PFSK-1 (cell line): ENCODE measurements at regions not wholly inside any gene's neighbourhood (a gene's known extent, or its start where the extent isn't known, plus 50 kb on each side); places are given as distances from the start of the nearest gene placed in this dataset.

ENCODE experiments used
- FOXP2 ChIP-seq: optimal IDR thresholded peaks from 2 replicates; pipeline ENCODE3; 2011; ENCODE audit warnings: borderline replicate concordance, control low read depth, inconsistent platforms; ENCODE audit not compliant: insufficient read depth; ENCODE audit errors: extremely low read length, extremely low read depth
- POLR2AphosphoS5 ChIP-seq: IDR thresholded peaks from 2 replicates; pipeline ENCODE4 v1.6.1; 2012; ENCODE audit warnings: low read depth, mild to moderate bottlenecking, control low read depth, low read length, moderate library complexity
- REST ChIP-seq, 2 experiments: IDR thresholded peaks; 2 replicates each; pipeline versions ENCODE4 v1.6.1 to v1.8.0; 2011 to 2012; ENCODE audit warnings: low read depth in 2 of 2, low read length in 2 of 2, control low read depth in 1 of 2, inconsistent platforms in 1 of 2, mild to moderate bottlenecking in 1 of 2, moderate library complexity in 1 of 2; ENCODE audit not compliant: insufficient read depth in 1 of 2
- SIN3A ChIP-seq: IDR thresholded peaks from 2 replicates; pipeline ENCODE4 v1.6.1; 2012; ENCODE audit warnings: mild to moderate bottlenecking, low read length, moderate library complexity, borderline replicate concordance; ENCODE audit not compliant: insufficient read depth
- TAF1 ChIP-seq: IDR thresholded peaks from 2 replicates; pipeline ENCODE4 v1.6.1; 2012; ENCODE audit warnings: low read length, control low read depth, borderline replicate concordance; ENCODE audit not compliant: insufficient read depth

GRCh38 chr11:128297091-128297651 lies 290.2 kb downstream of the ETS1 start:
- TF ChIP-seq SIN3A (no peak), TAF1 (no peak), POLR2AphosphoS5 (no peak), REST (IDR thresholded peaks at IDR 0.05; ENCODE audit: insufficient read depth in 1 of 2, low read depth in 2 of 2, low read length in 2 of 2) (no peak), FOXP2 (no peak)

- TF ChIP-seq POLR2AphosphoS5: no peak
- no peak for TF ChIP-seq FOXP2
- no peak for TF ChIP-seq SIN3A
- TF ChIP-seq TAF1: no peak
- TF ChIP-seq REST (IDR thresholded peaks at IDR 0.05; ENCODE audit: insufficient read depth in 1 of 2, low read depth in 2 of 2, low read length in 2 of 2): no peak
Measured at GRCh38 chr11:128294671-128295050, 292.7 kb downstream of the ETS1 start.

- TF ChIP-seq FOXP2 (peak; percentile 34), SIN3A (peak; percentile 27; the same call in 1 of the 2 replicates), POLR2AphosphoS5 (no peak), TAF1 (no peak)
Measured at GRCh38 chr11:128294001-128294670, 293.2 kb downstream of the ETS1 start.

- no peak for TF ChIP-seq SIN3A
- no peak for TF ChIP-seq POLR2AphosphoS5
- TF ChIP-seq FOXP2: no peak
- no peak for TF ChIP-seq TAF1
- TF ChIP-seq REST (IDR thresholded peaks at IDR 0.05; ENCODE audit: insufficient read depth in 1 of 2, low read depth in 2 of 2, low read length in 2 of 2): no peak
Measured at GRCh38 chr11:128291835-128292234, 295.5 kb downstream of the ETS1 start.

GRCh38 chr11:128291007-128291406 lies 296.4 kb downstream of the ETS1 start:
- TF ChIP-seq REST (IDR thresholded peaks at IDR 0.05; ENCODE audit: insufficient read depth in 1 of 2, low read depth in 2 of 2, low read length in 2 of 2): no peak
- TF ChIP-seq SIN3A: peak; percentile 26; the same call in 1 of the 2 replicates
- no peak for TF ChIP-seq FOXP2
- 0 out of 2 replicates have a peak, but pooled peaks have one; percentile 11 for TF ChIP-seq TAF1
- TF ChIP-seq POLR2AphosphoS5: no peak
